GM18867 (cell line): ENCODE measurements at regions not wholly inside any gene's neighbourhood (a gene's known extent, or its start where the extent isn't known, plus 50 kb on each side); places are given as distances from the start of the nearest gene placed in this dataset.
"Not testable (repeated sequence)": the region's sequence is repeated elsewhere in the genome, so short reads cannot be mapped to it uniquely, and the experiment has no call there.

Experiments
- ATAC-seq: cut with Tn5 transposase; IDR thresholded peaks from one replicate; pipeline ENCODE4 v1.9.1; 2021; ENCODE audit warnings: mild to moderate bottlenecking, moderate library complexity; ENCODE audit not compliant: unreplicated experiment

DNA sequence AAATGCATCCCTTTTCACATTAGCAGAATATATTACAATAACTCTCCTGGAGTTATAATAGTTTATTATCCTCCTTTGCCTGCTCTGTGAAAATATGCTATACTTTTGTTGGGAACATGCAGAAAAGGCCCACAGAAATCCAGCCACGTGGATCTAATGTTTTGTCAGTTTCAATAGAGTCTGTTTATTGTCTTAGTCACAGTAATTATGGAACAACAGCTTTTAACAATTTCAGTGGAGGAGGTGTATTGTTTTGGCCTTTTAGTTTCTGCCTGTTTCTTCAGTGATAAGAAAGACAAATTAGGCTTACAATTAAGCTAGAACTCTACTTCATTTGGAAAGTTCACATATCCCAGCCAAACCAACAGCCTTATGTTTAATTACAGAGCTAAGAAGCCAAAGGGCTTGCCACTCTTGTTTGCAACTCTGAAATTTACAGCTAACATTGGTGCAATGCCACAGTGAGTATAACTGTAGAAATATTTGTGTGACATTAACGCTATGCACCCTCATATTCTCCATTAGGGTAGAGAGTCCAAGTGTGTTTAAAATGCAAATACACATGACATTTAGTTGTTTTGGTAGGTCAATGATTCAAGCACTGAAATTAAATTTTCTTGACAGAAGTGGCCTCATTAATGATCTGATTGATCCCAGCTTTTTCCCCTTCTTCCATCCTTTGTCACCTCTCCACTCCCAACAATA lies 175.8 kb downstream of the USP46 start:
- ATAC-seq: no peak

DNA sequence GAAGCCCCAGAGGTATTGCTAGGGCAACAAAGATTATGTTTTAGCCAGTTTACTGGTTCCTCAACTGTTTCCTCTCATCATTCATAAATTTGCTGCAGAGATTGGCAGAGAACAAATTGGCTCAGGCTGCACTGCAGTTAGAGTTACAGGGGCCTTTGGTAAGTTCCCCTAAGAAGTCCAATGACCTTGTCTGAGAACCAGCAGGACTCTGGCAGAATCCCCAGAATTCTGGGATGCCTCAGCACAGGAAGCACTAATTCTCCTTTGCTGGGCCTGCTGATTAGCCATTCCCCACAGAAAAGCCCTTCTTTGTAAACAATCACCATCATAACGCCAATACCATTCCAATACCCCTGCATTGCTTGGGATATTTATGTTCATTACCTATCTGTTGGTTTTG lies 151.3 kb downstream of the USP46 start:
- no peak for ATAC-seq

DNA sequence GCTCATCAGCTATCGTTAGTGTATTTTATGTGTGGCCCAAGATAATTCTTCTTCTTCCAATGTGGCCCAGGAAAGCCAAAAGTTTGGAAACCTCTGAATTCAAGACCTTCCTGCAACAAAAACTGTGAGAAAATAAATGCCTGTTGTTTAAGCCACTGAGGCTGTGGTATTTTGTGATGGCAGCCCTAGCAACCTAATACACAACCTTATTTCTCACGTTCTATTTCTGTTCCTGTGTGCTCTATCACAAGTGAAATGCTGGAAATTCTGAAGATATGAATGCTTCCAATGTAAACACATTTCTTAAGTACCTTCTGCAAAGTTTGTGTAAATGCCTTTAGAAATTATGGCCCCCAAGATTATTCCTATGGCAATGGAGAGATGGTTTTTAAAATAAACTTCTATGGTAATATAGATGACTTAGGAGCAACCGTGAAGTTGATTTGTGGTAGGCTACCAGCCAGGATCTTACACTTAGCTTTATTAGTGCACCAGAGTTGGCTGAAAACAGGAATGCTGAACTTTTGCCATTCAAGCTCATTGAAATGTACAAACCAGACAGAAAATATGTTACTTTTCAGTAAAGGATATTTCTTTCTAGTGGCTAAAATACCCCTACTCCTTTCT lies 148.0 kb downstream of the USP46 start:
- ATAC-seq: no peak

DNA sequence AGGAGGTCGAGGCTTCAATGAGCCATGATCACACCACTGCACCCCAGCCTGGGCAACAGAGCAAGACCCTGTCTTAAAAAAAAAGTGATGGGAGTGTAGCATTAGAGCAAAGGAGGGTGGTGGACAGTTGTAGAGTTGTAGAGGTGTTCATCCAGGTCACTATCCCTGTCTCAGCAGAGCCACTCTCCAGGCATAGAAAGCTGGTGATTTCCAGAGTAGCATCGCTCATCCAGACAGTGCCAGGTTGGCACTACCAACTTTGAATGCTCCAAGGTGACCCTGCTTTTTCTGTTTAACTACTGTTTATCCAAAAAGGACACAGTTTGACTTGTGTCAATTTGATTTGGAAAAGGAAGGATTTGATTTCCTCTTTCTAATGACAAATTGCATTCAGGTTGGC lies 147.3 kb downstream of the USP46 start:
- no peak for ATAC-seq

DNA sequence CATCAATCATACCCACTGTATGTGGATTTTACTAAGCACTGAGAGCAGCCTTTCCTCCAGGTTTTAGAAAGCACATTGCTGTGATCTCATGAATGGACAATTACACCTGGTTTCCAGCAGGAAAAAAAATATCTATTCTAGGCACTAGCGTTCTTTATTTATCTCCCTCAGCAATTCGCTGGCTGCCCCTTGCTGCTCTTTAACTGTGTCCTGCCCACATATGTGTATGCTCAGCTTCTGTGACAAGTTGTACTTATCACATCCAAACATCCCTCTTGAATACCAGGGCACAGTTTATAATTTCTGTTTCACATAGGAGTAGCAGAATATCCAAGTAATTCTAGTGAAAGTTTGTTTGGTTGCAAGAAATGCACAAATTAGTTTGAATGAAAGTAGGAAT lies 146.8 kb downstream of the USP46 start:
- ATAC-seq: no peak

DNA sequence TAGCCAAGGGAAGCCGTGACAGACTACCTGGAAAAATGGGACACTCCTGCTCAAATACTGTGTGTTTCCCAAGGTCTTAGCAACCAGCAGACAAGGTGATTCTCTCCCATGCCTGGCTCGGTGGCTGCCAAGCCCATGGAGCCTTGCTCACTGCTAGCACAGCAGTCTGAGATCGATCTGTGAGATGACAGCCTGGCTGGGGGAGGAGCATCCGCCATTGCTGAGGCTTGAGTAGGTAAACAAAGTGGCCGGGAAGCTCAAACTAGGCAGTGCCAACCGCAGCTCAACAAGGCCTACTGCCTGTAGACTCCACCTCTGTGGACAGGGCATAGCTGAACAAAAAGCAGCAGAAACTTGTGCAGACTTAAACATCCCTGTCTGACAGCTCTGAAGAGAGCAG lies 137.0 kb downstream of the USP46 start:
- ATAC-seq: not testable (repeated sequence)

DNA sequence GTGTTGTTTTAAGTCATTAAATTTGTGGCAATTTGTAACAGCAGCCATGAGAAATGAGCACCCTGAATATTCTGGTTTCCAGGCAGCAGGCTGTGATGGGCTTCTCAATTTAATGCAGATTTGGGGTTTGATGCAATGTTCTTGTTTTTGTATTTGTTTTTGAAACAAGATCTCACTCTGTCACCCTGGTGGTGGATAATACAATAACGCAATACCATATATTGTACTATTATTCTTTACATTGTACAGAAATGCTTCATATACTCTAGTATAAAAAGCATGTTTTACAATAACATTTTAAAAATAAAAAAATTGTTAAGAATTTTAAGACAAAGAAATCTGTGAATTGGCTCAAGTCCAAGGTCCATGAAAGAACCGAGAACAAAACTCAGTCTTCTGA lies 129.1 kb downstream of the USP46 start:
- no peak for ATAC-seq

DNA sequence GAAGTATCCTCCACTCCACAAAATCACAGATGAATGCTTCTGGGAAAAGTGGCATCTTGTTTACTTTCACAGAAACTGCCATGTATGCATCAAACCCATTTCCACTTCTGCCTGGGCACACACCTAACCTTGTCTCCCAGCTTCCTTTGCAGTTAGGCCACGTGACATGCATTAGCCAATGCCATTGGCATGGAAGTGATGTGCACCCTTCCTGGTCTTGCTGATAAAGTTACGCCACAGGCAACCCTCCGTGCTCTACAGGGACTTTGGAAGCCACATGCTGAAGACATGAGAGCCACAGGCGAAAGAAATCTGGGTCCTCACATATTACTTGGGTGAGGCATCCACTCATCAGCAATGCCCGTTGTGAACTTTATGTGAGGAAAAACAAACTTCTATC lies 123.3 kb downstream of the USP46 start:
- no peak for ATAC-seq
